ENCODE measurements at regions not wholly inside any gene's neighbourhood (a gene's known extent, or its start where the extent isn't known, plus 50 kb on each side); places are given as distances from the start of the nearest gene placed in this dataset.

GRCh38 chr1:87878873-87879272 lies 550.2 kb downstream of the LMO4 start:
- TF ChIP-seq, protein P1, sequence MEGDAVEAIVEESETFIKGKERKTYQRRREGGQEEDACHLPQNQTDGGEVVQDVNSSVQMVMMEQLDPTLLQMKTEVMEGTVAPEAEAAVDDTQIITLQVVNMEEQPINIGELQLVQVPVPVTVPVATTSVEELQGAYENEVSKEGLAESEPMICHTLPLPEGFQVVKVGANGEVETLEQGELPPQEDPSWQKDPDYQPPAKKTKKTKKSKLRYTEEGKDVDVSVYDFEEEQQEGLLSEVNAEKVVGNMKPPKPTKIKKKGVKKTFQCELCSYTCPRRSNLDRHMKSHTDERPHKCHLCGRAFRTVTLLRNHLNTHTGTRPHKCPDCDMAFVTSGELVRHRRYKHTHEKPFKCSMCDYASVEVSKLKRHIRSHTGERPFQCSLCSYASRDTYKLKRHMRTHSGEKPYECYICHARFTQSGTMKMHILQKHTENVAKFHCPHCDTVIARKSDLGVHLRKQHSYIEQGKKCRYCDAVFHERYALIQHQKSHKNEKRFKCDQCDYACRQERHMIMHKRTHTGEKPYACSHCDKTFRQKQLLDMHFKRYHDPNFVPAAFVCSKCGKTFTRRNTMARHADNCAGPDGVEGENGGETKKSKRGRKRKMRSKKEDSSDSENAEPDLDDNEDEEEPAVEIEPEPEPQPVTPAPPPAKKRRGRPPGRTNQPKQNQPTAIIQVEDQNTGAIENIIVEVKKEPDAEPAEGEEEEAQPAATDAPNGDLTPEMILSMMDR (IDR thresholded peaks at IDR 0.05; ENCODE audit: insufficient read depth, low read depth, low read length): no peak
- no peak for DNase-seq (ENCODE audit: low read depth)
- Histone ChIP-seq H3K27me3 (ENCODE audit: control insufficient read depth, insufficient read depth, low read length) (no peaks in the 10 kb centered on the region), H3K36me3 (ENCODE audit: control insufficient read depth, insufficient read depth, low read length) (no peaks in the 10 kb centered on the region), H3K4me3 (ENCODE audit: low read depth, low read length) (no peak overlapping the region)
- ChIA-PET CTCF (no interaction called here), POLR2A (no interaction called here)

GRCh38 chr1:87880098-87880760 lies 551.5 kb downstream of the LMO4 start:
- H3K36me3 ChIP-seq (ENCODE audit: control insufficient read depth, insufficient read depth, low read length): no peaks in the 10 kb centered on the region
- ChIA-PET POLR2A (no interaction called here), CTCF (no interaction called here)
- no peak for DNase-seq (ENCODE audit: low read depth)
- TF ChIP-seq, protein P1 (IDR thresholded peaks at IDR 0.05; ENCODE audit: insufficient read depth, low read depth, low read length): no peak
- H3K4me3 ChIP-seq (ENCODE audit: low read depth, low read length): no peak overlapping the region
- H3K27me3 ChIP-seq (ENCODE audit: control insufficient read depth, insufficient read depth, low read length): no peaks in the 10 kb centered on the region

- CTCF ChIA-PET: no interaction called here
- no peaks in the 10 kb centered on the region for H3K27me3 ChIP-seq (ENCODE audit: control insufficient read depth, insufficient read depth, low read length)
- POLR2A ChIA-PET: no interaction called here
- TF ChIP-seq, protein P1 (IDR thresholded peaks at IDR 0.05; ENCODE audit: insufficient read depth, low read depth, low read length): no peak
- no peak overlapping the region for H3K4me3 ChIP-seq (ENCODE audit: low read depth, low read length)
- H3K36me3 ChIP-seq (ENCODE audit: control insufficient read depth, insufficient read depth, low read length): no peaks in the 10 kb centered on the region
- DNase-seq (ENCODE audit: low read depth): peak; percentile 26
Observed at GRCh38 chr1:87880764-87881163, 552.1 kb downstream of the LMO4 start.

DNA sequence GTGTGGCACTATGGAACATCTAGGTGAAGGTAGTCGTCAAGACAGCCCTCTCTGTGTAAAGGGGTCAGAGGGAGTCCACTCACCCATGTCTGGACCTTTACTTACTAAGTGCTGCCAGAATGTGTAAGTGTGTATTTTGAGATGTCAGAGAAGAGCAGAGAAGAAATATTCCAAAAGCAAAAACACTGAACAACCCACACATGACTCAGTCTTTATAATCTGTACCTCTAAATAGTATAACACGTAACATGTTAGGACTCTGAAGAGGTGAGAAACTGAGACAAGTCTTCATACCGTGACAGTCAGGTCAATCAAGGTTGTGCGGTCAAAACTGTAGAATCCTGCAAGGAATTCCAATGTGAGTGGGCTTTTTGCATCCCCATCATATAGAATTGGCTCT lies 555.2 kb downstream of the LMO4 start:
- POLR2A ChIA-PET: no interaction called here
- TF ChIP-seq, protein P1 (IDR thresholded peaks at IDR 0.05; ENCODE audit: insufficient read depth, low read depth, low read length): no peak
- no peaks in the 10 kb centered on the region for H3K36me3 ChIP-seq (ENCODE audit: control insufficient read depth, insufficient read depth, low read length)
- H3K4me3 ChIP-seq (ENCODE audit: low read depth, low read length): no peak overlapping the region
- CTCF ChIA-PET: no interaction called here
- DNase-seq (ENCODE audit: low read depth): no peak
- no peaks in the 10 kb centered on the region for H3K27me3 ChIP-seq (ENCODE audit: control insufficient read depth, insufficient read depth, low read length)

DNA sequence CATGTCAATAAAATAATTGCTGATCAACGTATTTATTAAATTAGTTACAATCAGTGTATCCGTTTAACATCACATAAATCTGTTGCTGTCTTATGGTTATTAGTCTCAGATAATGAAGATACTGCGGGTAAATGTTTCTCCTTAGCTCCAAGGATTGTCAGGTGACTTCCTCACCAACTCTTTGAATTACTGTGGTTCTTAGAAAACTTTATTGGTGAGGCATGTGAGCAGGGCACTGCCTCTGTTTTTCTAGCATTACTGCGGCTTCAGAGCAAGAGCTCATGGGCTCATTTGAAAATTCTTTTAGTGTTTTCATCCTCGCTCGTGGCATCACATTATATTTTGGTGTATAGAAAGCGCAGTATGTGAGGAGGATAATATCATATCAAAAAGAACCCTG lies 555.9 kb downstream of the LMO4 start:
- Histone ChIP-seq H3K36me3 (ENCODE audit: control insufficient read depth, insufficient read depth, low read length) (no peaks in the 10 kb centered on the region), H3K27me3 (ENCODE audit: control insufficient read depth, insufficient read depth, low read length) (no peaks in the 10 kb centered on the region), H3K4me3 (ENCODE audit: low read depth, low read length) (no peak overlapping the region)
- no peak for DNase-seq (ENCODE audit: low read depth)
- POLR2A ChIA-PET: no interaction called here
- CTCF ChIA-PET: no interaction called here
- TF ChIP-seq, protein P1 (IDR thresholded peaks at IDR 0.05; ENCODE audit: insufficient read depth, low read depth, low read length): no peak
